ENCODE measurements at regions not wholly inside any gene's neighbourhood (a gene's known extent, or its start where the extent isn't known, plus 50 kb on each side); places are given as distances from the start of the nearest gene placed in this dataset.
"Not testable (repeated sequence)": the region's sequence is repeated elsewhere in the genome, so short reads cannot be mapped to it uniquely, and the experiment has no call there.

DNA sequence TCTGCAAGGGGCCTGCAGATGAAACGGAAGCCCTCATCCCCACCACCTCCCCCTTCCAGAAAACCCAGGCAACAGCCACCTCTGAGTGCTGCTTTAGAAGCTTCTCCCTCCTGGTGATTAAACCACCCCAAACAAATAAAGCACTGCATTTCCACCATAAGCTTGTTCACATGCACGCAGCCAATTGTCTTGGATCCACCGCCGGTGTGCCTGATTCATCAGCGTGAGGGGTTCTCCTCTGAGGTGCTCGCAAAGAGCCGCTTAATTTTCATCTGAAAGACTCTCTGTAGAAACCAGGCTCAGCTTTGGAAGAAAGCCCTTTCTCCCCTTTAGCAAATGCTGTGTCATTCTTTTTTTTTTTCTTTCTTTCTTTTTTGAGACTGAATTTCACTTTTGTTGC lies 155.2 kb upstream of the EEF2KMT start:
- Histone ChIP-seq H3K27ac (no peak overlapping the region), H3K4me1 (no peaks in the 10 kb centered on the region), H3K9me3 (no peaks in the 10 kb centered on the region), H3K4me3 (no peak overlapping the region), H3K36me3 (replicated peaks in 1 of 2; ENCODE audit: insufficient read depth in 1 of 2, low read depth in 2 of 2) (no peaks in the 10 kb centered on the region), H3K27me3 (no peaks in the 10 kb centered on the region)
- TF ChIP-seq, protein P1, sequence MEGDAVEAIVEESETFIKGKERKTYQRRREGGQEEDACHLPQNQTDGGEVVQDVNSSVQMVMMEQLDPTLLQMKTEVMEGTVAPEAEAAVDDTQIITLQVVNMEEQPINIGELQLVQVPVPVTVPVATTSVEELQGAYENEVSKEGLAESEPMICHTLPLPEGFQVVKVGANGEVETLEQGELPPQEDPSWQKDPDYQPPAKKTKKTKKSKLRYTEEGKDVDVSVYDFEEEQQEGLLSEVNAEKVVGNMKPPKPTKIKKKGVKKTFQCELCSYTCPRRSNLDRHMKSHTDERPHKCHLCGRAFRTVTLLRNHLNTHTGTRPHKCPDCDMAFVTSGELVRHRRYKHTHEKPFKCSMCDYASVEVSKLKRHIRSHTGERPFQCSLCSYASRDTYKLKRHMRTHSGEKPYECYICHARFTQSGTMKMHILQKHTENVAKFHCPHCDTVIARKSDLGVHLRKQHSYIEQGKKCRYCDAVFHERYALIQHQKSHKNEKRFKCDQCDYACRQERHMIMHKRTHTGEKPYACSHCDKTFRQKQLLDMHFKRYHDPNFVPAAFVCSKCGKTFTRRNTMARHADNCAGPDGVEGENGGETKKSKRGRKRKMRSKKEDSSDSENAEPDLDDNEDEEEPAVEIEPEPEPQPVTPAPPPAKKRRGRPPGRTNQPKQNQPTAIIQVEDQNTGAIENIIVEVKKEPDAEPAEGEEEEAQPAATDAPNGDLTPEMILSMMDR (IDR thresholded peaks at IDR 0.05), result no peak
- TF ChIP-seq POLR2A (IDR thresholded peaks at IDR 0.05), result no peak
- DNase-seq, result no peak
- intact Hi-C loops (cut with DNase I), result no loop called here
- WGBS, 2 donors, result 23 to 31% methylated on average over 7 of the region's 7 CpGs
- ATAC-seq, result no peak

DNA sequence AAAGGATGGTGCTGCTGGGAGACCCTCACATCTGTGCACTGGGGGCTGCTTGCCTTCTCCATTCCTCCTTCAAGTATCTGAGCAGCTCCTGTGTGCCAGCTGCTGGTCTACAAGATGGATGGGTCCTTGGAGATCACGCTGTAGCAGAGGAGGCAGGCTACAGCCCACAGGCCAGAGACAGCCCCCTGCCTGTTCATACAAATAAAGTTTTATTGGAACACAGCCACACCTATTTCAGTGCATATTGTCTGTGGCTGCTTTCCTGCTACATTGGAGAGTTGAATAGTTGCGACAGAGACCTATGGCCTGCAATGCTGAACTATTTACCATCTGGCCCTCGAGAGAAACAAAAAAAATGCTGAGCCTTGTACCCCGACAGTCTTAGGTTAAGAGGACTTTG lies 149.8 kb upstream of the EEF2KMT start:
- H3K27ac ChIP-seq; H3K27me3 ChIP-seq; intact Hi-C loops (cut with DNase I); DNase-seq; H3K9me3 ChIP-seq; H3K4me1 ChIP-seq; H3K36me3 ChIP-seq (replicated peaks in 1 of 2; ENCODE audit: insufficient read depth in 1 of 2, low read depth in 2 of 2); ATAC-seq; H3K4me3 ChIP-seq: not testable (repeated sequence)
- 37 to 58% methylated on average over 3 to 4 of the region's 4 CpGs for WGBS, 2 donors

DNA sequence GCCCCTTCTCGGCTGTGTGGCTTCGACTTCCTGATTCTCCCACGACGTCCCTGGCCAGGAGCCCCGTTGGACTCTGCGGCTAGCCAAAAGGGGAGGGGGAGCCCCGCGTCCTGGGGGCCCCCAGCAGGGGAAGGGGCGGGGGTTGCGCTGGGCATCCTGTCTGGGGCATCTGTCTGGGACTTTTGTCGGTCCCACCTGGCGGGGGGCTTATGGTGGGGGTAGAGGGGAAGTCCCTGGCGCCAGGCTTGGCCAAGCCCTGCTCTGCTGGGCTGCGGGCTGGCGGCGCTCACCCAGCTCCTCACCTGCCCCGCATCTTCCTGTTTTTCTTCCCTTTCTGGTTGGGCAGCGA lies 142.7 kb upstream of the EEF2KMT start:
- H3K4me3 ChIP-seq; intact Hi-C loops (cut with DNase I); H3K27me3 ChIP-seq; H3K4me1 ChIP-seq; H3K27ac ChIP-seq; H3K9me3 ChIP-seq; DNase-seq; H3K36me3 ChIP-seq (replicated peaks in 1 of 2; ENCODE audit: insufficient read depth in 1 of 2, low read depth in 2 of 2); ATAC-seq: not testable (repeated sequence)
- WGBS, 2 donors, result 4 to 8% methylated on average over 4 to 13 of the region's 18 CpGs

DNA sequence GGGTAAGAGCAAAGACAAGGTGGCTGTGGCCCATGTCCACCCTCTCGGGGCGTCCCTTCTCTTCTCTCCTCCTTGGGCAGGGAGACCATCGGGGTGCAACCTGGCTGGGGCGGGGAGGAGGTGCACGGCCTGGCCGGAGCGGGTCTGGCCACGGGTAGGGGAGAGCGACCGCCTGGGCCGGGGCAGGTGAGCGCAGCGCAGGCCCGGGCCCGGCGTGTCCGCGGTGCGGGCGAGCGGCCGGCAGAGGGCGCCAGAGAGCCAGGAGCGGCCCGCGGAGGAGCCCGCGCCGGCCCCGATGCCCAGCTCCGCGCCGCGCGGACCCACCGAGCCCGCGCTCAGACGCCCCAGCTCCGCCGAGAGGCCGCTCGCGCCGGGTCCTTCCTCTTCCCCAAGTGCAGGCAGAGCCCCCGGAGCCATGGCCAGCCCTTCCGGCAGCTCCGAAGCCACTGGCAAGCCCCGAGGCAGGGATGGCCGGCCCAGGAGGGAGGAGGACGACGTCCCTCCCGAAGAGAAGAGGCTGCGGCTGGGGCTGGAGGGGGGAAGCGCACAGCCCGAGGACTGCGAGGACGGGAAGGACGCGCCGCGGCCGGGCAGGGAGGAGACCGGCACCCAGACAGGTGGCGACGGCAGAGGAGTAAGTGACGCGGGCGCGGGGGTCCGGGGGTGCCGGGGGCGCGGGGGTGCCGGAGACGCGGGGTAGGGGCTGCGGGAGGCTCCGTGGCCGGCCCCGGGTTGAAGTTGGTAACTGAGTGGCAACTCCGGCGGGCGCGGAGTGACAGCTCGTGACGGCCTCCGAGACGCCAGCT lies 142.1 kb upstream of the EEF2KMT start:
- ATAC-seq; H3K27ac ChIP-seq; H3K9me3 ChIP-seq; H3K4me3 ChIP-seq; H3K36me3 ChIP-seq (replicated peaks in 1 of 2; ENCODE audit: insufficient read depth in 1 of 2, low read depth in 2 of 2); H3K27me3 ChIP-seq; intact Hi-C loops (cut with DNase I); H3K4me1 ChIP-seq: not testable (repeated sequence)
- TF ChIP-seq, protein P1 (IDR thresholded peaks at IDR 0.05), result peak in 5 of 7 experiments; percentile 12 to 71 (median 44)
- 0 to 2% methylated on average over 9 to 42 of the region's 89 CpGs for WGBS, 2 donors
- peak; percentile 18 to 59 (median 44) for DNase-seq

DNA sequence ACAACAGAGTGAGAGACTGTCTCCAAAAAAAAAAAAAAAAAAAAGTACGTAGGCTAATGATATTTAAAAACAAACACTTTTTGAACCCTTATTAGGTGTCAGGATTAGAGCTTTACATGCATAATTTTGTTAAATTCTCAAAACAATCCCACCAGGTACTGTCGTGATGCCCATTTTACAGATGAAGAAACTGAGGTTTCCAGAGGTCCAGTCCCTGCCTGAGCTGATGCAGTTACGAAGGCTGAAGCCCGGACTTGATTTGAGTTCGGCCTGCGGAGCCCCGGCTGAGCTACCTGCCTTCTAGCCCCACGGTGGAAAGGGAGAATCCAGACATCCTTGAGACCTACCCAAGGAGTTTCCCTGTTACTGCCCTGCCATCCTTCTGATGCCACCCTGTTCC lies 137.5 kb upstream of the EEF2KMT start:
- no peak for ATAC-seq
- whole genome bisulfite sequencing, 2 donors, result 62 to 68% methylated on average over 7 to 8 of the region's 8 CpGs
- intact Hi-C loops (cut with DNase I), result no loop called here

More for the DNA sequence above, 137.5 kb upstream of the EEF2KMT start:
- Histone ChIP-seq H3K27me3 (no peaks in the 10 kb centered on the region), H3K4me3 (no peak overlapping the region), H3K27ac (no peak overlapping the region), H3K36me3 (replicated peaks in 1 of 2; ENCODE audit: insufficient read depth in 1 of 2, low read depth in 2 of 2) (no peaks in the 10 kb centered on the region), H3K4me1 (no peaks in the 10 kb centered on the region), H3K9me3 (no peaks in the 10 kb centered on the region)
- no peak for TF ChIP-seq POLR2A (IDR thresholded peaks at IDR 0.05)
- TF ChIP-seq, protein P1 (IDR thresholded peaks at IDR 0.05), result no peak
- DNase-seq, result no peak
